SK-N-DZ (cell line): ENCODE measurements at regions not wholly inside any gene's neighbourhood (a gene's known extent, or its start where the extent isn't known, plus 50 kb on each side); places are given as distances from the start of the nearest gene placed in this dataset.

Experiments
- DNase-seq: peaks from one replicate; pipeline ENCODE4 v3.0.0-alpha.2; 2015; ENCODE audit warnings: low spot score

DNA sequence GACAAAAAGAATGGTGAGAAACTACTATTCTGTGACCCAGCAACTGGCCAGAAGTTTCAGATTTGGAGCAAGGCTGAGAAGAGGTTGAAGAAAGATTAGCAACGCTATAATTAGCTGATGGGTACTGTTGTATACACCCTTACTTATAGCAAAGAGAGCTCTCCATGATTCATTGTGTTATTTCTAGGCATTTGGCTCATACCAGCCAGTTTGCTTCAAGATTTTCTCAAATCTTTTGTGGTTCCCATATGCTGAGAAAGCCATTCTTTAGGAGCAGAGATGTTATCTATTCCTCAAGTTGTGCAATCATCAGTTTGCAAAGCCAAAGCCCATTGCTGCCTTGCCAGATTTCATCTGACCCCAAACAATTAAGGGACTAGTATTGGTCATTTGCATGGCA lies 179.4 kb downstream of the ETS1 start:
- DNase-seq: no peak

DNA sequence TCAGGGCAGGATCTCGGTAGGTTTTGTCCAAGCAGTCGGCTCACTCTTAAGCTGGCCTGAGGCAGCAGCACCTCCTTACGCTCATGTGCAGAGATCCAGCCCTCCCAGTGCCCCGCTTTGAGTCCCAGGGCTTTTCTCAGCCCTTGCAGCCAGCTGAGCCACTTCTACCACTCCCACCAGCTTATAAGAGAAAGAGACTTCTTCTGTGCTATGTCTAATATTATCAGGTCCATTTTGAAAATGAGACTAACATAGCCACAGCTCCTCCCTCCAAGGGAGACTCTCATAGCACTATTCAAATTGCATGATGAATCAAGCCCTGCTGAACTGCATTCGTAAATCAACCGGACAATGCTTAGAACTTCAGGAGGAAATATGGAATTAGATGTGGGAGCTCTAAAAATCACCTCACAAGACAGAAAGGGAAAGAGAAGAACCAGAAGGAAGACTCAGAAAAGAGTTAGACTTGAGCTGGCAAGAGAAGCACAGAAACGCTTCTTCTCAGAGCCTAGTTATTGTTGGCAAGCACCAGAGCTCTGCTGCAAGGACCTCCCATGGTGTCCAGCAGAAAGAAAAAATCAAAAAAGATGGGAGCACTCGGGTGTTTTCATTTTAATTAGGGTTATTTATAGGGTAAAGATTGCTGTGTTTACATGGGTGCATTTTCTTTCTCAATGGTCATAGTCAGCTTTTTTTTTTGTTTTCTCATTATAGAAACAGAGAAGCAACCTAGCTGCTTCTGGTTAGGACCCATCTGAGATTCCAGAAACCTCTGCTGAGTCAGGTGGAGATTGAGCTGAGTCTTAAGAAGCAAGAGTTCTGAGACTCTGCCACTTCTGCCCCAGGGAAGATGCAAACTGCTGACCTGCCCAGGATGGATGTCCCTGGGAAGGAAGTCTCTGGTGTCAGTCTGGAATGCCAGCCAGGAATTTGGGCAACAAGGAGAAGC lies 181.4 kb downstream of the ETS1 start:
- DNase-seq: no peak

DNA sequence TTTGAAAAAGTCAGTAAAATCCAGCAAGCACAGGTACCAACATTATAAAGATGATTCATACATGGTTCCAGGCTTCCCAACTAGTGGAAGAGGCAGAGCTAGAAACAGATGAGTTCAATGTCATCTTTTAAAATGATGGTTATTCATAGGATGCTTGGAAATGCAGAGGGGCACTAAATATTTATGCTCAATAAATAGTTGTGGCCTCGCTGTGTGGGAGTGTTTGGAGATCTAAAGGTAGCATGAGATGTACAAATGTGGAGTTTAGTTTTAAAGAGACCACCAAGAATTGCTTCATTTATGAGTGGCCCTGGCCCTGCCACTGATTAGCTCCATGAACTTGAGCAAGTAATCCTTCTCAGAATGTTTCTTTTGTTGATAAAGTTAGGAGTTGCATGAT lies 182.2 kb downstream of the ETS1 start:
- DNase-seq: no peak

DNA sequence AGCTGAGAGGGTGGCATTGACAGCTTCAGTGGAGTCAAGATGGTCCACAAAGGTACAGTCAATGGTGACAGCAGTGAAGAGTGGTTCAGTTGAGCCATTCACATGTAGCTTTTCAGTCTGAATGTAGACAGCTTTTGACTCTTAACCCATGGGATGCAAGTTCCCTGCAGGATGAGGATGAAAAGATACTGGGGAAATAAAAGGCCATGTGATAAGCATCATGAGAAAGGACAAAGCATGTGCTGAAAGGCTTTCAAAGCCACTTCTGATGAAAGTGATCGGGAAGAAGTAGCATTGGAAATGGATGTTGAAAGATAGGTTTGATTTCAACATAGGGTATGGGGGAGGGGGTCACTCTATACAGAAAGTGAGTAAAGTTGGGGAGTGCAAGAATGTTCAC lies 182.9 kb downstream of the ETS1 start:
- DNase-seq: no peak

DNA sequence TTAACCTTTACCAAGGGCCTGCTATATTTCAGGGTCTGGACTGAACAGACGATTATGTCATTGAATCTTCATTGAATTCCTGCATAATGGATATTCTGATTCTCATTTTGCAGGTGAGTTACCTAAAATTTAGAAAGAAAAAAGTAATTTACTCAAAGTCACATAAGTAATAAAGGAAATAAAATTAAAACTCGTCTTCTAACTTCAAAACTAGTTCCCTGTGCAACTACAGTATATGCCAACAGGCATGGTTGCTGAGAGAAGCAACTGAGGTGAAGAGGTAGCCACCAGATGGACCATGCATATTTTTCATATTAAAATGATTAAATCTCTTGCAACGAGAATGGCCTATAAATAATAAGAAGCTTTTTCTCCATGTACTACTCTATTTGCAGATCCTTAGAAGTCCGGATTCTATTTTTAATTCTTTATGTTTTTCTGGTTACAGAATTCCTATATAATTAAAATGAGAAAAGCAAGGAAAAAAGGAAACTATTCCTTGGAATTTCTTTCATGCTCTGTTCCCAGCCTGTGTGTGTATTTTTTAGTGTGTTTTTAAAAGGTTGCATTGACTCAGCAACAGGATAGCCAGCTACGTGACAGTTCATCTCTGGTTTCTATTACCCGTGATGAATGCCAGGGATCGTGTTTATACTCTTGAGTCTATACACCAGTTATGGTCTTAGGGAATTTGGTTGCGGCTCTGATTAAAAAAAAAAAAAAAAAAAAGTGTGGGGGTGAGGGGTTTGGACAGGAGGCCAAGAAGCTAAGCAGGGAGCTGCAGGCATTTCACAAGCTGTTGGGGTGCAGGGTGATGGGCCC lies 186.8 kb downstream of the ETS1 start:
- DNase-seq: no peak

DNA sequence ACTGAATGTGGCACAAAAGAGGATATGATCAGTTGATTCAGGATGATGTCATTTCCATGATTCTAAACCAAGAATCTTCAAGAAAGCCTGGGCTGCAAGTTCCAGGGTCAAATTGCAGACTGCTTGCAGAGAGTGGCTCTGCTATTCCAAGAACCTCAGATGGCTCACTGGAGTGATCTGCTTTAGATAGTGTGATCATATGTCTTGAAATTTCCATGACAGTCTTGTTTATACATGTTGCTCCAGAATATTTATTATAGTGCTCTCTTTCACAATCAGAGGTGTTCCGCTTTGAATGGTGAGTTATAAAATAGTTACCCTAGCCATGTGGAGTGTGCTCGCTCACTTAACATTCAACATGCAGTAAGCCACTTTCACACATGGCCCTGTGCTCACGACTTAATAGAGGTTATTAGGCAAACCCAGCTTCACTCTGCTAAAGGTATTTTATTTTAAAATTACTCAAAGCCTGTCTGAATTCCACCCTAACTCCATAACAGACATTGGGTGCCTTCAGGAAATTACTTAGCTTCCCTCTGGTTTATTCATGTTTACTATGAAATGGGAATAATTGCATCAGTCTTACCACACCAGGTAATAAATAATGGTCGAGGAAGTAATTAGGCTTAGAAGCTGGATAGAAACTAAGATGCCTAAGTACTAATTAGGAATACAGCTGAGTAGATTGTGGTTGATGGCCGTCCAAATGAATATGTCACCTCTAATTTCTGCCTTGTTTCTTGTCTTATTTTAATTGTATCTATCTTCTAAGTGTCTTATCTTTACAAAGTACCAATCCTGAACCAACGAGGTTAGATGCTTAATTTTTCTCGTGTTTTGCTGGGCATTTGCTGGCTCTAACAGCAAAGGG lies 187.9 kb downstream of the ETS1 start:
- no peak for DNase-seq

DNA sequence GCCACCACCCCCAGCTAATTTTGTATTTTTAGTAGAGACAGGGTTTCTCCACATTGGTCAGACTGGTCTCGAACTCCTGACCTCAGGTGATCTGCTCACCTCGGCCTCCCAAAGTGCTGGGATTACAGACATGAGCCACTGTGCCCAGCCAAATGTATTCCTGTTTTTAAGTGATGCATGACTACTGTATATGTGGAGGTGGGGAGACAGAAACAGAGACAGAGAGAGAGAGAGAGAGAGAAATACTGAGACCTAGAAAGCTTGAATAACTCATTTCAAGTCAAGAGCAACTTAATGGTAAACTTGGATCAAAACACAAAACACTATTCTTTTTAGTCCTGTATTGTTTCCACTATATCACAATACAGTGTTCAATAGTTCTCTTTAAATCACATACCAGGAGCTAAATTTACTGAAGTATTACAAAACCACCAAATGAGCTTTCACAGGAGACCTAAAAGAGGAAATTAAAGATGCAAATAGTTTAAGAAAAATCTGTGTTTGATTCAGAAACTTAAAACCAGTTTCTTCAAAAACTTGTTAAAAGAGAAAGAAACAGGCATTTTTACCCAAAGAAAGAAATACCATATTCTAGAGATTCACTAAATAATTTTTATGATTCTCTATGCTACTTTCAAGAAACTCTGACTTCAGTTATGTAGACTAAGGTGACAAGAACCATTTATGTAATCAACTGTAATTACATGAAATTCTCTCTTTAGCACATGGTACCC lies 188.7 kb downstream of the ETS1 start:
- DNase-seq: no peak

DNA sequence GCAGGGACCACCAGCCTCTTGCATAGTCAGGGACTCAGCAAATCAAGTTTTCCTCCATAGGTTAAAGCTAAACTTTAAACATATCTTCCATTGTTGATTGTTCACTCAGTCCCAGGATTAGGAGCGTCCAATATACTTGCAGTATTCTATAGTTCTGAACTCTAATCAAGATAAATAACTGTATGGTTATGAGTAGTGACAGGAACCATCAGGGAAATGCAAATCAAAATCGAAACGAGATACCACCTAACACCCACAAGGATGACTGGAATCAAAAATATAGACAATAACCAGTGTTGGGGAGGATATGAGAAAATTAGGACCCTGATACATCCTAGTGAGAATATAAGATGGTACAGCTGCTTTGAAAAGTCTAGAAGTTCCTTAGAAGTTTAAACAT lies 190.0 kb downstream of the ETS1 start:
- DNase-seq: no peak

DNA sequence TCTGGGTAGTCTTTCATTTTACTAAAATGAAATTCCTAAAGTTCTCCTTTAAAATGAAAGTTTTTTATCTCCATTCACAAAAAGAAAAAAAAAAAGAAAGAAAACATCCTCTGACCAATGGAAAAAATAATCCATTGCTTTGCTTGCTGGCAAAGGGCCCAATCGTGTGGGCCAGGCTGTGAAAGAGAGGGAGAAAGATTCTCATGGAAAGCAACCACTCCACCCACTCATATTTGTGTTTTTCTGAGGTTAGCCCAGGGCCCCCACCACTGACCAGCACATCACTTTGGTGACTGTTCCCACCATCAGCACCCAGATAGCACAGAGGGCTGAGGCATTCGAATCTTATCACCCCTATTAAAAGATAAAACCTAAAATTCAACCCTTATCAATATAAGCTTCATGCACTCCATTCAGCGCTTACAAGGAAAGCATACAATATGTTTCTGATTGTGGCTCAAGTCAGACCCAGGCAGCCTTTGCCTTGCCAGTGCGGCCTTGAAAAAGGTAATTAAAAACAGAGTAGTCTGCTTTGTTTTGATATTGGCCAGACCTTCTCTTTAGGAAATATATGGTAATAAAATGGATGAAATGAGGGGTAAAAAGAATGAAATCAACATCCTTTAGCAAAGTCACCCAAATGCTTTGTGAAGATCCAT lies 192.8 kb downstream of the ETS1 start:
- no peak for DNase-seq

DNA sequence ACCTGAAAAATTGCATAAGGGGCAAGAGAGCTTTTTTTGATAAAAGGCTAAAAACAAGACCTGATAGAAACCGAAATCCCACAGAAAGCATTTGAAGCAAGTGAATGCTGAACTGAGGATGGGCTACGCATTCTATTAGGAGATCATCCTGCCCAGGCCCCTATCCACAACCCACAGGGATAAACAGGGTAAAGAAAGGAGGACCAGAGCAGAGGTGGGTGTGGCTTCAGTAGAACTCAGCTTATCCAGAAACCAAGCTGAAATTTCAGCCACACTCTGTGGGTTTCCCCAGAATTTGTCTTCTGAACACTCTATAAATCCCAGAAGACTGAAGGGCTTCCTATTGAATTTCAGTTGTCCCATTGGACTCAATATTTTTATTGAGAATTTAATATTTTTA lies 195.1 kb downstream of the ETS1 start:
- no peak for DNase-seq

DNA sequence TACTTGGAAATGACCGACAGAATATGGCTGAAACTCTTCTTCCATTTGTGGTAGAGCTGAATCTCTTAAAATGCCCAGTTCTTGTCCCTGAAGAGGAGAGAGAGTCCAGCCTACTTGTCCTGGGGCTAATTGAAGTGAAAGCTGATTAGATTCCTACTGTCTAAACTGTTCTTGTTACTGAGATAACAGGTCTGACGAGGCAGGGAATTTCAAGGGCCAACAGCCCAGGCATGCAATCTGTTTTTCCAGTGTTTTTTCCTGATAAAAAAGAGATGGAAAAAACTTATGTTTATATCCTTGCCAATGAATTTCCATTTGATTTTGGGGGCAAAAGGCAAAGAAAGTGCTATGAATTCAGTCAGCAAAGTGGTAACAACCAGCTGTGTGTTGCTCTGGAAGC lies 195.5 kb downstream of the ETS1 start:
- no peak for DNase-seq

DNA sequence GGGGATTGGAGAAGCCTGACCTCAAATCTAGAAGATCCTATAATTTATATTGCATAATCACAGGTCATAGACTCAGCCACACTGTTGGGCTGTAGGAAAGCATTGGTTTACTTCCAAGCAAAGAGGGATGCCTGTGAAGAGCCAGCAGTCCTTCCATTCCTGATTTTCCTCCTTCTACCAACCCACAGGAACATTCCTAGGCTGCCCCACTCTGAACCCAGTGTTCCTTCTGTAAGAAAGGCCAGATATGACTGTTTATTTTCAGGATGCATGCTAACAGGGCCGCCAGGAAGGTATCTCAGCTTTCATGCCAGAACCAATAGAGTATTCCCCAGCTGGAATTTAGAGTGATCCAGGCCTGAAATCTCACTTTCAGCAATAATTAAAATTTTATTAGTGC lies 197.1 kb downstream of the ETS1 start:
- no peak for DNase-seq

DNA sequence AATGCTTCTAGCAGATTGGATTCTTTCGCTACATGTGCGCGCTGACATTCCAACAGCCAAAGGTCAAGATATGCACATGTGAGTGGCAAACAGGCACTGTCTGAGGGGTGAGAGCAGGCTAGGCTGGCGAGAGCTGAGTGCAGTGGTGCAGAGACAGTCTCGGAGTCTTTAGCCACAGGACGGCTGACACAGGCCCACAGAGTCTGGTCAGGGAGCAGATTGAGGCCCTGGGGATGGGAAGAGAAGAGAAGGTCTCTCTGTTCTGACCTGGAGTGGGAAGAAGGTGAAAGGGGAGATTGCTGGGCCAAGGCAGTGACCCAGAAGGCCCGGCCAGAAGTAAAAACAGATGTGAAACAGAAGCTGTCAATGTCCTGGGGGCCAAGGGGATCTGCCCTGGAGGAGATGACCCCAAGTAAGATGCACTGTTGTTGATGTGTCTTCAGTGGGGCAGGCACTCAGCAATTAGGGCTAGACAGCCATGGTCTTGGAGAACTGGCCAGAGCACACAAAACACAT lies 197.8 kb downstream of the ETS1 start:
- no peak for DNase-seq

DNA sequence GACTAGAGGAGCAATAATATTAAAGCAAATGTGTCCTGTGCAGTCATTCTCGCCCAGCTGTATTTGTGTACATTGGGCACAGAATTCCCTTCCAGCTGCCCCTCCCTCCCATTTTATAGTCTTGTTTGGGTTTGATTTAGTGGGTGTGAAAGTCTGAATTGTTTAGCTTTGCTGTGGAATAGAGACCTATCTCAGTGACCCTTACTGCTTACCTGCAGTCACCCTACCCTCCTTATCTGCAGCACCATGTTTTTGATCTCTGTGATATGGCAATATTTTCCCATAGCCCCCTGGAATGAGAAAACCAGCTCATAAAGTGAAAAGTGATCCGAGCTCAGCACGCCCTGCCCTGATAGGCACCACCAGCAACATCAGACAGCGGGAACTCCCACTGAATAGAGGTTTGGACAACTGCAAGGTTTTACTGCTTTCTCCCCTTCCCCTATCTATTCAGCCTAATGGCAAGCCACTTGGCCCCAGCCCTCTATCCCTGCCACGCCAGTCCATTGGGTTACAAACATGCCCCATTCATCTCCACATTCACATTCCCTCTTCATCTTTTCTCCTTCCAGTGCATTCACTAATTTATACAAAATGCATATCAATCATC lies 199.0 kb downstream of the ETS1 start:
- no peak for DNase-seq

DNA sequence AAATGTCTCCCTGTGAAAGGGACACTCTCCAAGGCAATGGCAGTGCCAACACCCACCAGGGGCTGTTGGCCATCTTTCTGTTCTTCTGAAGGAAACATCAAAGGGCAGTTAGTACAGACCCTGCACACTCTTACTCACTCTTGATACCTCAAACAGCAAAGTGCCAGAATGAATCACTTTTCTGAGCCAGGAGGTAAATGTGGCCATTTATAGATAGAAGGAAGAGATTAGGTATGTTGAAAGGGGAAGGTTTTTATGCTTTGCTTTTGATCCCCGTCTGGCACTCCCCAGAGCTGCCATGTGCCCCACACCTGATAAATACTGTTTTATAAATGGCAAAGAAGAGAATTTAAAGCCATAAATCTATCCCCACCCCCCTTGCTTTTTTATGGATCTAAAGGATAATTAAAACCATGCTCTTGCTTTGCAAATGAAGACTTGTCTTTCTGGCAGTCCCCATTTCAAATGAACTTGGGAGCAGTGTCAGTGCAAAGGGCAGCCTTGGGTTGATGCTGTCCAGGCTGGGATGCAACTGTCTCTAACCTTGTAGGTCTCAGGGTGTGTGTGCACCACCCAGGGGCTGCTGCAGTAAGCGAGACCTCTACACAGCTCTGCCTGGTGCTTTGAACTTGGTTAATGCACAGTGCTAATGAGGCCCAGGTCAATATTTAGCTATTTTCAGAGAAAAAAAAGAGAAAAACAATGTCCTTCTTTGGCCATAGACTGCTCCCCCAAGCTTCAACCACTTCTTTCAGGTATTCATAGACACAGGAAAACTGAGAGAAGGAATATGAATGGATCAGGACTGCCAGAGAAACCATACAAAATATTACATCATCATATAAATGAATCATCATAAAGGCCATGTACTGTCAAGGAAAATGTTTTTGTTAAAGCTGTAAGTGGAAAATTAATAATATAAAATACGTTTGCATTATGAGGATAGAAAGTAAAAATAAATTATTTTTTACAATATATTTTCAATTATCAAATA lies 207.5 kb downstream of the ETS1 start:
- no peak for DNase-seq

DNA sequence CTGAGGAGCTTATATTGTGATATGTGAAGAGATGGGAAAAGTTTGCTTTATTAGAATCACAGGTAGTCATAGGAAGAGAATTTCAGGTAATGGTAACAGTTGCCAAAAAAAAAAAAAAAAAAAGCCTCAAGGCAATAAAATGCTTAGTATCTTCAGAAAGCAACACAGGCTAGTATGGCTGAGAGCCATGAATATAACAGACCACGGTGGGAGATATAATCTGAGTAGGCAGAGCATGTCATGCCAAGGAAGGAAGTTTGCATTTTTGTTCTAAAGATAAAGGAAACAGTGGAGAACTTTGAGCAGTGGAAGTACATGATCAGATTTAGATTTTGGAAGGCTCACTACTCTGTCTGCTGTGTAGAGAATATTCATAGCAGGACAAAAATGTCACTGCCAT lies 211.4 kb downstream of the ETS1 start:
- no peak for DNase-seq

DNA sequence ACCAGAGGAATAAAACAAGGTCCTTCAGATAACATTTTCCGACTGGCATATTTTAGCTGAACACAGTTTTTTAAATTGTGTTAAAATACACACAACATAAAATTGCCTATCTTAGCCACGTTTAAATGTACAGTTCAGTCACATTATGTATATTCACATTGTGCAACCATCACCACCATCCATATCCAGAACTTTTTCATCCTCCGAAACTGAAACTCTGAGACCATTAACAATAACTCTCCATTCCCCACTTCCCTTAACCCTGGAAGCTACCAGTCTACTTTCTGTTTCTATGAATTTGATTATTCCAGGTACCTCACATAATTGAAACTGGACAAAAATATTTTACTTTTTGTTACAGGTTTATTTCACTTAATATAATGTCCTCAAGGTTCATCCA lies 213.3 kb downstream of the ETS1 start:
- DNase-seq: no peak

DNA sequence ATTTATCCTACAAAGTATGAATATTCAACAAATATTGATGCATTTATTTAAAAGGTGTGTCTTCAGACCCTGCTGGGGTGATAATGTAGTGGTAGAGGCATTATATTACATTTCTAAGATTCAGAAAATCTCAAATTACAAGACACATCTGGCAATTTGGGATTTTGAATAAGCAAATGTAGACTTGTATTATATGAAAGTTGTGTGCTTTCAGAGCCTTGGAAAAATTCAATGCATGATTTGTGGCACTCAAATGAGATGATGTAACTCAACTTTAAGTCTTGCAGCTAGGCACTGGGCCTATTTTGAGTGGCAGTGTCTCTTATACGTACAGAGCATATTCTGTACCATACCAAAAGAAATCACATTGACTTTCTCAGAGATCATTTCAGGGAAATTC lies 214.4 kb downstream of the ETS1 start:
- DNase-seq: no peak

DNA sequence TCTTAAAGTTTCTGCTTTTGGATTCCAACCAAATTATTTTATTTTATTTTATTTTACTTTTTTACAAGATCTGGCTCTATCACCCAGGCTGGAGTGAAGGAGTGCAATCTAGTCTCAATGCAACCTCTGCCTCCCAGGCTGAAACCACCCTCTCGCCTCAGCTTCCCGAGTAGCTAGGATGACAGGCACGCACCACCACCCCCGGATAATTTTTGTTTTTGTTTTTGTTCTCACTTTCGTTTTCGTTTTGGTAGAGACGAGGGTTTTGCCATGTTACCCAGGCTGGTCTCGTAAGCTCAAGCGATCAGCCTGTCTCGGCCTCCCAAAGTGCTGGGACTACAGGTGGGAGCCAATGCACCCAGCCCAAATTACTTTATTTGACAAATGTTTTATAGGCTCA lies 219.8 kb downstream of the ETS1 start:
- DNase-seq: no peak
